Hepatocyte (in vitro differentiated cells): ENCODE measurements at regions not wholly inside any gene's neighbourhood (a gene's known extent, or its start where the extent isn't known, plus 50 kb on each side); places are given as distances from the start of the nearest gene placed in this dataset.

ENCODE experiments used
- CTCF ChIP-seq: fragments of 200-600 bp; sonication (generic); IDR thresholded peaks from 2 replicates; pipeline ENCODE4 v1.5.1; 2016; ENCODE audit warnings: antibody characterized with exemption, mild to moderate bottlenecking; ENCODE audit not compliant: poor library complexity
- EZH2 ChIP-seq: fragments of 200-600 bp; sonication (generic); IDR thresholded peaks from 2 replicates; pipeline ENCODE4 v1.6.1; 2016; ENCODE audit warnings: antibody characterized with exemption, mild to moderate bottlenecking, borderline replicate concordance
- EZH2phosphoT487 ChIP-seq: fragments of 200-600 bp; sonication (generic); IDR thresholded peaks from one replicate; pipeline ENCODE4 v1.6.1; 2018; ENCODE audit warnings: antibody characterized with exemption, mild to moderate bottlenecking, low read depth, moderate library complexity; ENCODE audit not compliant: unreplicated experiment, severe bottlenecking

DNA sequence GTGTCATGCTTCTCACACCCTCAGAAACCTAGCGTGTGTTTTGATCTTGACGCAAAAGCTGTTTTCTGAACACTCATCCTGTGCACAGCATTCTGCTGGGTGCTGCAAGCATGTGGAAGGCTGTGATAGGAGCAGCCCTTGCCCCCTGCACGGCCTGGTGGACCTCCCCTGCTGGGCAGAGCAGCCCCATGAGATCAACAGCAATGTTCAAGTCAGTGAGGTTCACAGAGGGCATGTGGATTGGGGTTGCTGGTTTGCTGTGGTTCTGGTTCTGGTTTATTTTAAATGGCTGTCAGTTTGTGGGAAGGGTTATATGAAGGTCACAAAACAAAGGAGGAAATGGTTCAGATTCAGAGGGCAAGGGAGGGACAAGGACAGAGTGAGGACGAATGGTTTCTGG lies 71.3 kb downstream of the SOWAHC start:
- TF ChIP-seq CTCF = no peak
- TF ChIP-seq EZH2 = no peak
- no peak for TF ChIP-seq EZH2phosphoT487
